ENCODE measurements at regions not wholly inside any gene's neighbourhood (a gene's known extent, or its start where the extent isn't known, plus 50 kb on each side); places are given as distances from the start of the nearest gene placed in this dataset.

DNA sequence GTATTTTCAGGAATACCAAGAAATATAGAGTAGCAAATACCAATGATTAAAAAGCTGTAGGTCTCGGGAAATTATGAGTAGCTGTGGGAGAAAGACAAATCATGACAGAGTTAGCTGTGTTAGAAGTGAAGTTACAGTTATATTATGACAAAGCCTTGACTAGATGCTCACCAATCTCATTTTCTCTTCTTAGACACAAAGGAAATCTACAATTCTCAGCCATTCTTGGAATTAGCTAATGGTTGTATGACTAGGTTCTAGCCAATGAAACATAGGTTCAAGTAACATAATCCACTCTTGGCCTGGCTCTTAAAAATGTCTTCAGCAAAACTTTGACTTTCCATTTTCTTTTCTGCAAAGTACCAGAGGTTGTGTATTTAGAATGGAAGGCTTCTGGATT lies 228.8 kb upstream of the MTPN start:
- TF ChIP-seq, protein P1, sequence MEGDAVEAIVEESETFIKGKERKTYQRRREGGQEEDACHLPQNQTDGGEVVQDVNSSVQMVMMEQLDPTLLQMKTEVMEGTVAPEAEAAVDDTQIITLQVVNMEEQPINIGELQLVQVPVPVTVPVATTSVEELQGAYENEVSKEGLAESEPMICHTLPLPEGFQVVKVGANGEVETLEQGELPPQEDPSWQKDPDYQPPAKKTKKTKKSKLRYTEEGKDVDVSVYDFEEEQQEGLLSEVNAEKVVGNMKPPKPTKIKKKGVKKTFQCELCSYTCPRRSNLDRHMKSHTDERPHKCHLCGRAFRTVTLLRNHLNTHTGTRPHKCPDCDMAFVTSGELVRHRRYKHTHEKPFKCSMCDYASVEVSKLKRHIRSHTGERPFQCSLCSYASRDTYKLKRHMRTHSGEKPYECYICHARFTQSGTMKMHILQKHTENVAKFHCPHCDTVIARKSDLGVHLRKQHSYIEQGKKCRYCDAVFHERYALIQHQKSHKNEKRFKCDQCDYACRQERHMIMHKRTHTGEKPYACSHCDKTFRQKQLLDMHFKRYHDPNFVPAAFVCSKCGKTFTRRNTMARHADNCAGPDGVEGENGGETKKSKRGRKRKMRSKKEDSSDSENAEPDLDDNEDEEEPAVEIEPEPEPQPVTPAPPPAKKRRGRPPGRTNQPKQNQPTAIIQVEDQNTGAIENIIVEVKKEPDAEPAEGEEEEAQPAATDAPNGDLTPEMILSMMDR (conservative IDR thresholded peaks at IDR 0.05; ENCODE audit: low read depth, low read length), result no peak
- no peak for TF ChIP-seq EZH2phosphoT487 (IDR thresholded peaks at IDR 0.05; ENCODE audit: borderline replicate concordance, low read length)
